ENCODE measurements at regions not wholly inside any gene's neighbourhood (a gene's known extent, or its start where the extent isn't known, plus 50 kb on each side); places are given as distances from the start of the nearest gene placed in this dataset.

- TF ChIP-seq CTCF (IDR thresholded peaks at IDR 0.05; ENCODE audit: low read depth, low read length, poor library complexity, severe bottlenecking) (no peak), EZH2phosphoT487 (IDR thresholded peaks at IDR 0.05; ENCODE audit: borderline replicate concordance, low read length) (no peak)
Measured at GRCh38 chr14:28242895-28243294, 523.7 kb upstream of the FOXG1 start.

Measured in DOHH2 (cell line).